ENCODE measurements at regions not wholly inside any gene's neighbourhood (a gene's known extent, or its start where the extent isn't known, plus 50 kb on each side); places are given as distances from the start of the nearest gene placed in this dataset.

GRCh38 chr6:48798296-48798695 lies 664.8 kb downstream of the MMUT start:
- 76 to 82% (median 79%) methylated on average over 3 of the region's 3 CpGs for WGBS, 4 donors

DNA sequence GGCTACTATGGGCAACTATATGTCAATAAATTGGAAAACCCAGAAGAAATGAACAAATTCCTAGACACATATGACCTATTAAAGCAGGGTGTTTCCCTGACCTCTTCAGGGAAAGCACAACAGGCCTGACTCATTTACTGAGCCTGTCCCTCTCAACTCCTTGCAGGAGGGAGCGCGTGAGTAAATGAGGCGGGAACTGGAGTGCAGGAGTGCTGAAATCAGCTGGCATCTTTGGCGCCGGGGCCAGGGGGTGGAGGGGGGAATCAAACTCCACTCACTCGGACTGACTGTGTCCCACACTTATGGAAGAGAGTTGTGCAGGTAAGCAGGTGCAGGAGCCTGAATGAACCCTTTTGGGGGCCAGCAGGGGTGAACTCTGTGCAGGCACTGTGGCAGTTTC lies 671.2 kb upstream of the PTCHD4 start:
- no peaks in the 10 kb centered on the region for H3K9me3 ChIP-seq
- H3K27ac ChIP-seq = no peak overlapping the region
- intact Hi-C loops (cut with DNase I) = no loop called here
- no peak overlapping the region for H3K4me3 ChIP-seq
- no peaks in the 10 kb centered on the region for H3K4me1 ChIP-seq
- no peak for ATAC-seq
- DNase-seq = peak in 1 of 5 donors; percentile 40
- H3K36me3 ChIP-seq = no peaks in the 10 kb centered on the region
- TF ChIP-seq POLR2A (IDR thresholded peaks at IDR 0.05) = no peak
- no peak for TF ChIP-seq CTCF (IDR thresholded peaks at IDR 0.05)
- 54 to 79% (median 68%) methylated on average over 6 of the region's 6 CpGs for WGBS, 4 donors
- no peaks in the 10 kb centered on the region for H3K27me3 ChIP-seq

More at GRCh38 chr6:48798296-48798695, 664.8 kb downstream of the MMUT start:
- no peak for ATAC-seq
- TF ChIP-seq CTCF (IDR thresholded peaks at IDR 0.05) (no peak), POLR2A (IDR thresholded peaks at IDR 0.05) (no peak)
- intact Hi-C loops (cut with DNase I) = no loop called here
- Histone ChIP-seq H3K4me3 (no peak overlapping the region), H3K36me3 (no peaks in the 10 kb centered on the region), H3K27ac (no peak overlapping the region), H3K27me3 (no peaks in the 10 kb centered on the region), H3K4me1 (no peaks in the 10 kb centered on the region), H3K9me3 (no peaks in the 10 kb centered on the region)
- DNase-seq = no peak

DNA sequence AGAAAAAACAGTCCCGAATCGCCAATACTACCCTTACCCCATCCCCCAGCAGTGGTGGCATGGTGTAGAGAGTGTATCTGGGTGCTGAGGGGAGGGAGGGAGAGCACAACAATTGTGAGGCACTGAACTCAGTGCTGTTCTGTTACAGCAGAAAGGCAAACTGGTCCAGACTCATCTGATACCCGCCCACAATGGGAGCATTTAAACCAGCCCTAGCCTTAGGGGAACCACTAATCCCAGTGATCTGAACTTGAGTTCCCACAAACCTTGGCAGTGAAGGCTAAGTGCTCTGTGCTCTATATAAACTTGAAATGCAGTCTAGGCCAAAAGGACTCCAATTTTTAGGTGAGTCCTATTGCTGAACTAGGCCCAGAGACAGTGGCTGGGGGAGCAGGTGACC lies 666.4 kb upstream of the PTCHD4 start:
- H3K27ac ChIP-seq = no peak overlapping the region
- 78 to 92% (median 88%) methylated on average over 3 of the region's 3 CpGs for WGBS, 4 donors
- ATAC-seq = no peak
- intact Hi-C loops (cut with DNase I) = no loop called here
- H3K27me3 ChIP-seq = no peaks in the 10 kb centered on the region
- TF ChIP-seq CTCF (IDR thresholded peaks at IDR 0.05) (no peak), POLR2A (IDR thresholded peaks at IDR 0.05) (no peak)
- no peaks in the 10 kb centered on the region for H3K4me1 ChIP-seq
- no peak overlapping the region for H3K4me3 ChIP-seq
- H3K36me3 ChIP-seq = no peaks in the 10 kb centered on the region
- no peaks in the 10 kb centered on the region for H3K9me3 ChIP-seq
- DNase-seq = no peak

DNA sequence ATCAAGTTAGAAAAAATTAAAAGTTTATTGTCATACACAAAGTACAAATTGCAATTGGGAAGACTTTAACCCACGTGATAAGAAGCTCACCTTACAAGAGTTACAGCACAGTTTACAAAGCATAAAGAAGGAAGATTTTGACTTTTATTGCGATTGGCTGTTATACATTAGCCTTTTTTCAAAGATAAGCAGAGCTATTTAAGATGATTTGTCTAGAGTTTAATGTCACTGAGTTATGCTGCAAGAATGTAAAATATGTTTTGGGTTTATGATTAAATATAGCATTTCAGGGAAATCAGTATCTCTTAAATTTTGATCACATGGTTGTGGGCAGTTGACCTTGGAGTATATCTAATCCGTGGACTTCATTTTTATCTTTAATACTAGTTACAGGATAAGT lies 664.2 kb upstream of the PTCHD4 start:
- TF ChIP-seq POLR2A (IDR thresholded peaks at IDR 0.05) = no peak
- TF ChIP-seq CTCF (IDR thresholded peaks at IDR 0.05) = no peak
- Histone ChIP-seq H3K9me3 (no peaks in the 10 kb centered on the region), H3K4me3 (no peak overlapping the region), H3K27me3 (no peaks in the 10 kb centered on the region), H3K36me3 (no peaks in the 10 kb centered on the region), H3K4me1 (no peaks in the 10 kb centered on the region), H3K27ac (no peak overlapping the region)
- intact Hi-C loops (cut with DNase I) = no loop called here
- no peak for ATAC-seq
- 56 to 68% (median 61%) methylated on average over 3 of the region's 3 CpGs for WGBS, 4 donors
- DNase-seq = no peak
